ENCODE measurements at regions not wholly inside any gene's neighbourhood (a gene's known extent, or its start where the extent isn't known, plus 50 kb on each side); places are given as distances from the start of the nearest gene placed in this dataset.

GRCh38 chr1:8174807-8175206, 143.1 kb upstream of the SLC45A1 start:
- TF ChIP-seq CTCF (conservative IDR thresholded peaks at IDR 0.05; ENCODE audit: low read length) (no peak), EZH2phosphoT487 (IDR thresholded peaks at IDR 0.05; ENCODE audit: borderline replicate concordance) (no peak)
- Histone ChIP-seq H3K27me3 (ENCODE audit: insufficient read depth, low read length, poor library complexity, severe bottlenecking) (no peaks in the 10 kb centered on the region), H3K9me2 (replicated peaks; ENCODE audit: low read depth, low read length) (no peaks in the 10 kb centered on the region), H3F3A (ENCODE audit: low read depth) (no peaks in the 10 kb centered on the region), H3K9me3 (ENCODE audit: insufficient read depth, low read depth, low read length) (no peaks in the 10 kb centered on the region; the same call in 1 of the 2 replicates), H3K4me3 (ENCODE audit: low read length, poor library complexity, severe bottlenecking) (no peak overlapping the region), H4K20me1 (ENCODE audit: insufficient read depth, low read length, poor library complexity, severe bottlenecking) (no peaks in the 10 kb centered on the region), H3K4me1 (ENCODE audit: insufficient read depth, low read length, poor library complexity, severe bottlenecking) (peaks cover 6% of the 10 kb centered on the region), H3K79me2 (ENCODE audit: insufficient read depth, low read length) (no peaks in the 10 kb centered on the region), H3K9ac (ENCODE audit: low read depth, low read length, poor library complexity, severe bottlenecking) (no peak overlapping the region), H3K4me2 (ENCODE audit: low read depth, low read length, poor library complexity, severe bottlenecking) (no peak overlapping the region), H2AFZ (ENCODE audit: low read length) (no peak overlapping the region), H3K36me3 (ENCODE audit: insufficient read depth, low read length) (no peaks in the 10 kb centered on the region)

- H3K9ac ChIP-seq (ENCODE audit: low read depth, low read length, poor library complexity, severe bottlenecking), result no peak overlapping the region
- no peaks in the 10 kb centered on the region for H3K27me3 ChIP-seq (ENCODE audit: insufficient read depth, low read length, poor library complexity, severe bottlenecking)
- H3K9me2 ChIP-seq (replicated peaks; ENCODE audit: low read depth, low read length), result no peaks in the 10 kb centered on the region
- H3K79me2 ChIP-seq (ENCODE audit: insufficient read depth, low read length), result no peaks in the 10 kb centered on the region
- no peak overlapping the region for H3K4me2 ChIP-seq (ENCODE audit: low read depth, low read length, poor library complexity, severe bottlenecking)
- no peaks in the 10 kb centered on the region for H3K36me3 ChIP-seq (ENCODE audit: insufficient read depth, low read length)
- no peak overlapping the region for H3K4me3 ChIP-seq (ENCODE audit: low read length, poor library complexity, severe bottlenecking)
- no peaks in the 10 kb centered on the region for H4K20me1 ChIP-seq (ENCODE audit: insufficient read depth, low read length, poor library complexity, severe bottlenecking)
- no peak overlapping the region for H2AFZ ChIP-seq (ENCODE audit: low read length)
- no peak for TF ChIP-seq CTCF (conservative IDR thresholded peaks at IDR 0.05; ENCODE audit: low read length)
- TF ChIP-seq EZH2phosphoT487 (IDR thresholded peaks at IDR 0.05; ENCODE audit: borderline replicate concordance), result no peak
- H3K4me1 ChIP-seq (ENCODE audit: insufficient read depth, low read length, poor library complexity, severe bottlenecking), result peaks cover 28% of the 10 kb centered on the region
- H3F3A ChIP-seq (ENCODE audit: low read depth), result no peaks in the 10 kb centered on the region
- no peaks in the 10 kb centered on the region for H3K9me3 ChIP-seq (ENCODE audit: insufficient read depth, low read depth, low read length)
These were observed 145.8 kb upstream of the ERRFI1 start for GRCh38 chr1:8171751-8172464.

GRCh38 chr1:8170059-8170835, 144.1 kb upstream of the ERRFI1 start:
- H3K9ac ChIP-seq (ENCODE audit: low read depth, low read length, poor library complexity, severe bottlenecking), result peak overlapping the region; percentile 60

More at GRCh38 chr1:8170059-8170835, 144.1 kb upstream of the ERRFI1 start:
- no peaks in the 10 kb centered on the region for H3F3A ChIP-seq (ENCODE audit: low read depth)
- no peaks in the 10 kb centered on the region for H3K27me3 ChIP-seq (ENCODE audit: insufficient read depth, low read length, poor library complexity, severe bottlenecking)
- no peaks in the 10 kb centered on the region for H3K79me2 ChIP-seq (ENCODE audit: insufficient read depth, low read length)
- H3K4me1 ChIP-seq (ENCODE audit: insufficient read depth, low read length, poor library complexity, severe bottlenecking), result peaks cover 28% of the 10 kb centered on the region
- H3K36me3 ChIP-seq (ENCODE audit: insufficient read depth, low read length), result no peaks in the 10 kb centered on the region
- no peaks in the 10 kb centered on the region for H3K9me2 ChIP-seq (replicated peaks; ENCODE audit: low read depth, low read length)
- peak overlapping the region; percentile 68 for H2AFZ ChIP-seq (ENCODE audit: low read length)
- H3K9me3 ChIP-seq (ENCODE audit: insufficient read depth, low read depth, low read length), result no peaks in the 10 kb centered on the region
- H3K4me2 ChIP-seq (ENCODE audit: low read depth, low read length, poor library complexity, severe bottlenecking), result peak overlapping the region; percentile 64
- no peaks in the 10 kb centered on the region for H4K20me1 ChIP-seq (ENCODE audit: insufficient read depth, low read length, poor library complexity, severe bottlenecking)
- TF ChIP-seq CTCF (conservative IDR thresholded peaks at IDR 0.05; ENCODE audit: low read length) (no peak), EZH2phosphoT487 (IDR thresholded peaks at IDR 0.05; ENCODE audit: borderline replicate concordance) (no peak)
- no peak overlapping the region for H3K4me3 ChIP-seq (ENCODE audit: low read length, poor library complexity, severe bottlenecking)

Measured in Loucy (cell line).